DOHH2 (cell line): ENCODE measurements at regions not wholly inside any gene's neighbourhood (a gene's known extent, or its start where the extent isn't known, plus 50 kb on each side); places are given as distances from the start of the nearest gene placed in this dataset.

ENCODE experiments used
- H3F3A ChIP-seq: fragments of 200-600 bp; sonication (generic), shearing (Covaris generic); 2 replicates; pipeline ENCODE4 v1.6.0; 2016; ENCODE audit warnings: antibody characterized with exemption, mild to moderate bottlenecking; ENCODE audit not compliant: control insufficient read depth, insufficient read depth
- H3K27ac ChIP-seq: fragments of 200-600 bp; sonication (generic); 2 replicates; pipeline ENCODE4 v1.5.1; 2014; ENCODE audit warnings: low read depth, mild to moderate bottlenecking, low read length, moderate library complexity
- H3K27me3 ChIP-seq: fragments of 200-600 bp; sonication (generic); 2 replicates; pipeline ENCODE4 v1.6.1; 2014; ENCODE audit warnings: mild to moderate bottlenecking, low read length, mixed read lengths; ENCODE audit not compliant: control insufficient read depth
- H3K36me3 ChIP-seq: fragments of 200-600 bp; sonication (generic); 2 replicates; pipeline ENCODE4 v1.6.1; 2014; ENCODE audit warnings: mild to moderate bottlenecking, low read length, moderate library complexity, mixed read lengths; ENCODE audit not compliant: control insufficient read depth
- H3K4me1 ChIP-seq: fragments of 200-600 bp; sonication (generic); 2 replicates; pipeline ENCODE4 v1.6.1; 2014; ENCODE audit warnings: mild to moderate bottlenecking, low read length, mixed read lengths; ENCODE audit not compliant: control insufficient read depth
- H3K4me2 ChIP-seq: fragments of 200-600 bp; sonication (generic); 2 replicates; pipeline ENCODE4 v1.6.0; 2014; ENCODE audit warnings: mild to moderate bottlenecking, low read length, moderate library complexity
- H3K4me3 ChIP-seq: fragments of 200-600 bp; sonication (generic); 2 replicates; pipeline ENCODE4 v1.5.1; 2014; ENCODE audit warnings: mild to moderate bottlenecking, low read length, mixed read lengths
- H3K79me2 ChIP-seq: fragments of 200-600 bp; sonication (generic); 2 replicates; pipeline ENCODE4 v1.6.1; 2014; ENCODE audit warnings: mild to moderate bottlenecking, low read length, mixed read lengths; ENCODE audit not compliant: control insufficient read depth
- H3K9me2 ChIP-seq: fragments of 200-600 bp; sonication (generic); replicated peaks from 2 replicates; pipeline ENCODE4 v1.6.1; 2014; ENCODE audit warnings: mild to moderate bottlenecking, low read length, mixed read lengths; ENCODE audit not compliant: control insufficient read depth
- H3K9me3 ChIP-seq: fragments of 200-600 bp; sonication (generic); 2 replicates; pipeline ENCODE4 v1.6.1; 2014; ENCODE audit warnings: antibody characterized with exemption, low read length, mixed read lengths; ENCODE audit not compliant: control insufficient read depth, insufficient read depth
- H4K20me1 ChIP-seq: fragments of 200-600 bp; sonication (generic); 2 replicates; pipeline ENCODE4 v1.6.0; 2014; ENCODE audit warnings: low read depth, mild to moderate bottlenecking, antibody characterized with exemption, low read length, moderate library complexity; ENCODE audit not compliant: control insufficient read depth, insufficient read depth
- EZH2phosphoT487 ChIP-seq: fragments of 200-600 bp; sonication (generic); IDR thresholded peaks from 2 replicates; pipeline ENCODE4 v1.6.1; 2017; ENCODE audit warnings: borderline replicate concordance, mild to moderate bottlenecking, antibody characterized with exemption, low read length, moderate library complexity, mixed read lengths
- TF ChIP-seq, protein P1 (sequence below): fragments of 200-600 bp; sonication (generic); IDR thresholded peaks from one replicate; pipeline ENCODE4 v1.5.1; 2014; ENCODE audit warnings: antibody characterized with exemption, mild to moderate bottlenecking, low read depth, low read length; ENCODE audit not compliant: poor library complexity, severe bottlenecking

- no peak overlapping the region for H3K4me3 ChIP-seq
- no peaks in the 10 kb centered on the region for H3K27me3 ChIP-seq
- no peaks in the 10 kb centered on the region for H3K9me2 ChIP-seq
- H3K4me1 ChIP-seq = peaks cover 36% of the 10 kb centered on the region
- no peaks in the 10 kb centered on the region for H3F3A ChIP-seq
- no peaks in the 10 kb centered on the region for H3K79me2 ChIP-seq
- no peak for TF ChIP-seq EZH2phosphoT487
- TF ChIP-seq, protein P1, sequence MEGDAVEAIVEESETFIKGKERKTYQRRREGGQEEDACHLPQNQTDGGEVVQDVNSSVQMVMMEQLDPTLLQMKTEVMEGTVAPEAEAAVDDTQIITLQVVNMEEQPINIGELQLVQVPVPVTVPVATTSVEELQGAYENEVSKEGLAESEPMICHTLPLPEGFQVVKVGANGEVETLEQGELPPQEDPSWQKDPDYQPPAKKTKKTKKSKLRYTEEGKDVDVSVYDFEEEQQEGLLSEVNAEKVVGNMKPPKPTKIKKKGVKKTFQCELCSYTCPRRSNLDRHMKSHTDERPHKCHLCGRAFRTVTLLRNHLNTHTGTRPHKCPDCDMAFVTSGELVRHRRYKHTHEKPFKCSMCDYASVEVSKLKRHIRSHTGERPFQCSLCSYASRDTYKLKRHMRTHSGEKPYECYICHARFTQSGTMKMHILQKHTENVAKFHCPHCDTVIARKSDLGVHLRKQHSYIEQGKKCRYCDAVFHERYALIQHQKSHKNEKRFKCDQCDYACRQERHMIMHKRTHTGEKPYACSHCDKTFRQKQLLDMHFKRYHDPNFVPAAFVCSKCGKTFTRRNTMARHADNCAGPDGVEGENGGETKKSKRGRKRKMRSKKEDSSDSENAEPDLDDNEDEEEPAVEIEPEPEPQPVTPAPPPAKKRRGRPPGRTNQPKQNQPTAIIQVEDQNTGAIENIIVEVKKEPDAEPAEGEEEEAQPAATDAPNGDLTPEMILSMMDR = no peak
- no peak overlapping the region for H3K4me2 ChIP-seq
- H3K36me3 ChIP-seq = 0 out of 2 replicates have a peak, but pooled peaks cover 3% of the 10 kb centered on the region
- no peaks in the 10 kb centered on the region for H4K20me1 ChIP-seq
- H3K27ac ChIP-seq = no peak overlapping the region
- no peaks in the 10 kb centered on the region for H3K9me3 ChIP-seq
Observed at GRCh38 chr10:90975096-90975495, 54.2 kb upstream of the ANKRD1 start.

GRCh38 chr10:90977162-90977854, 56.4 kb upstream of the ANKRD1 start:
- 0 out of 2 replicates have a peak, but pooled peaks cover 3% of the 10 kb centered on the region for H3K36me3 ChIP-seq
- H3K27me3 ChIP-seq = no peaks in the 10 kb centered on the region
- peaks cover 54% of the 10 kb centered on the region for H3K4me1 ChIP-seq
- no peak for TF ChIP-seq EZH2phosphoT487
- TF ChIP-seq, protein P1 = no peak
- no peaks in the 10 kb centered on the region for H3K9me2 ChIP-seq
- no peak overlapping the region for H3K27ac ChIP-seq
- H3F3A ChIP-seq = no peaks in the 10 kb centered on the region
- no peaks in the 10 kb centered on the region for H4K20me1 ChIP-seq
- H3K4me2 ChIP-seq = no peak overlapping the region; the same call in 1 of the 2 replicates
- no peaks in the 10 kb centered on the region for H3K79me2 ChIP-seq
- no peaks in the 10 kb centered on the region for H3K9me3 ChIP-seq
- no peak overlapping the region for H3K4me3 ChIP-seq

- no peak overlapping the region for H3K27ac ChIP-seq
- H3K9me2 ChIP-seq = no peaks in the 10 kb centered on the region
- H3K79me2 ChIP-seq = no peaks in the 10 kb centered on the region
- H4K20me1 ChIP-seq = no peaks in the 10 kb centered on the region
- TF ChIP-seq, protein P1 = no peak
- TF ChIP-seq EZH2phosphoT487 = no peak
- H3K27me3 ChIP-seq = no peaks in the 10 kb centered on the region
- H3F3A ChIP-seq = no peaks in the 10 kb centered on the region
- H3K4me1 ChIP-seq = peaks cover 60% of the 10 kb centered on the region
- H3K4me3 ChIP-seq = no peak overlapping the region
- H3K9me3 ChIP-seq = no peaks in the 10 kb centered on the region
- 0 out of 2 replicates have a peak, but pooled peaks cover 3% of the 10 kb centered on the region for H3K36me3 ChIP-seq
- no peak overlapping the region; the same call in 1 of the 2 replicates for H3K4me2 ChIP-seq
Observed at GRCh38 chr10:90977855-90978486, 57.1 kb upstream of the ANKRD1 start.
